ENCODE measurements at regions not wholly inside any gene's neighbourhood (a gene's known extent, or its start where the extent isn't known, plus 50 kb on each side); places are given as distances from the start of the nearest gene placed in this dataset.

DNA sequence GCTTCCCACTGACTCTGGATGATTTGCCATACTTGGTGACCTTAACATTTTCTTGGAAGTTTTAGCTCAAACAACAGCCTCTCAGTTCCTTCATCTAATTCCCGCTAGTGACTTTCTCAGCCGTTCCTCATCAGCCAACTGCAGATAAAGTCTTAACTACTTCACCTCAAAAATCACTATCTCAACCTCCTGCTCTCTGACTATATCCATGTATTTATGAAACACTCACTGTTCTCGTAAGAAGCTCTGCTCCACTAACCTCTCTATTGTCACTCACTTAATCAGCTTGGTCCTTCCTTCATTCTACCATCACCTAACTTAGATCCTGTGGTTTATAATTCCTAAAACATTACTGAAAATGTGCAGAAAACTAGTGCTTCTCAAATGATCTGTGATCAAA is 1551.6 kb downstream of the MRPL39 start:
- Histone ChIP-seq H3K18ac (ENCODE audit: low read depth in 1 of 2, low read length in 2 of 2) (no peak overlapping the region), H3K27me3 (ENCODE audit: control insufficient read depth in 1 of 2, insufficient read depth in 1 of 2, low read length in 2 of 2) (no peaks in the 10 kb centered on the region), H4K8ac (ENCODE audit: low read length) (no peak overlapping the region), H2BK5ac (ENCODE audit: low read depth, low read length, poor library complexity, severe bottlenecking) (no peak overlapping the region), H3K4me1 (ENCODE audit: control insufficient read depth, insufficient read depth, low read depth, low read length) (no peaks in the 10 kb centered on the region), H3K9me3 (ENCODE audit: control insufficient read depth, low read length) (no peaks in the 10 kb centered on the region), H3K23ac (ENCODE audit: low read length in 2 of 2) (no peak overlapping the region), H4K91ac (ENCODE audit: low read length) (no peak overlapping the region), H3K14ac (ENCODE audit: low read length in 2 of 2) (no peak overlapping the region), H3K4me2 (ENCODE audit: low read length, poor library complexity, severe bottlenecking) (no peak overlapping the region), H3K79me1 (replicated peaks; ENCODE audit: low read length, poor library complexity, severe bottlenecking) (no peaks in the 10 kb centered on the region), H2BK15ac (ENCODE audit: low read depth, poor library complexity, severe bottlenecking) (no peak overlapping the region), H3K4ac (ENCODE audit: low read depth in 1 of 2, low read length in 2 of 2) (no peak overlapping the region), H2BK120ac (ENCODE audit: low read depth, low read length) (no peak overlapping the region), H3K27ac (ENCODE audit: low read length, poor library complexity, severe bottlenecking) (no peak overlapping the region), H3K36me3 (ENCODE audit: control insufficient read depth in 1 of 2, insufficient read depth in 2 of 2, low read depth in 1 of 2, low read length in 2 of 2) (no peaks in the 10 kb centered on the region), H3K9ac (ENCODE audit: low read length) (no peak overlapping the region), H2AK5ac (ENCODE audit: low read length, severe bottlenecking) (no peak overlapping the region), H2BK12ac (ENCODE audit: low read length in 2 of 2) (no peak overlapping the region), H3K4me3 (ENCODE audit: insufficient read depth in 1 of 2, low read depth in 1 of 2, low read length in 2 of 2) (no peak overlapping the region), H2AFZ (ENCODE audit: low read depth, low read length) (no peak overlapping the region)
- WGBS, result 77% methylated on average over 3 of the region's 3 CpGs
- no peak for DNase-seq

DNA sequence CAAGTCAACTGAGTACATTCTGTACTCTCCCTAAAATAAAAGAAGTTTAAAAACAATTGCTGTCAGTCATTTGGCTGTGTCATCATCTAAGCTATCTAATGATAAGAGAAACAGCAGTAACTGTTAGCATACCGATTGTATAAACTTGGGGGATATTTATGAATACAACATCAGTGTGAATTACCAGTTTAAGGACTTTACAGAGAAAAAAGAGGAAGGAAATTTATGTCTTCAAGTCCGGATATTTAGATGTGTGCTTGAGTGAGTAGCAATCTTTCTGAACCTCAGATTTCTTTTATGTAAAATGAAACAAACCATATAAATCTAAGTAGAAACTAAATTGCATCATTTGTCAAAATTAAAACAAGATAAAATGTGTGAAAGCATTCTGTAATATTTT is 1557.0 kb downstream of the MRPL39 start:
- Histone ChIP-seq H3K36me3 (ENCODE audit: control insufficient read depth in 1 of 2, insufficient read depth in 2 of 2, low read depth in 1 of 2, low read length in 2 of 2) (no peaks in the 10 kb centered on the region), H3K79me1 (replicated peaks; ENCODE audit: low read length, poor library complexity, severe bottlenecking) (no peaks in the 10 kb centered on the region), H2AK5ac (ENCODE audit: low read length, severe bottlenecking) (no peak overlapping the region), H3K9me3 (ENCODE audit: control insufficient read depth, low read length) (no peaks in the 10 kb centered on the region), H4K8ac (ENCODE audit: low read length) (no peak overlapping the region), H2BK5ac (ENCODE audit: low read depth, low read length, poor library complexity, severe bottlenecking) (no peak overlapping the region), H3K4me3 (ENCODE audit: insufficient read depth in 1 of 2, low read depth in 1 of 2, low read length in 2 of 2) (no peak overlapping the region), H3K9ac (ENCODE audit: low read length) (no peak overlapping the region), H2BK15ac (ENCODE audit: low read depth, poor library complexity, severe bottlenecking) (no peak overlapping the region), H3K18ac (ENCODE audit: low read depth in 1 of 2, low read length in 2 of 2) (no peak overlapping the region), H3K27me3 (ENCODE audit: control insufficient read depth in 1 of 2, insufficient read depth in 1 of 2, low read length in 2 of 2) (no peaks in the 10 kb centered on the region), H3K14ac (ENCODE audit: low read length in 2 of 2) (no peak overlapping the region), H2BK120ac (ENCODE audit: low read depth, low read length) (no peak overlapping the region), H3K4ac (ENCODE audit: low read depth in 1 of 2, low read length in 2 of 2) (no peak overlapping the region), H3K4me1 (ENCODE audit: control insufficient read depth, insufficient read depth, low read depth, low read length) (no peaks in the 10 kb centered on the region), H3K27ac (ENCODE audit: low read length, poor library complexity, severe bottlenecking) (no peak overlapping the region), H2AFZ (ENCODE audit: low read depth, low read length) (no peak overlapping the region), H2BK12ac (ENCODE audit: low read length in 2 of 2) (no peak overlapping the region), H4K91ac (ENCODE audit: low read length) (no peak overlapping the region), H3K4me2 (ENCODE audit: low read length, poor library complexity, severe bottlenecking) (no peak overlapping the region), H3K23ac (ENCODE audit: low read length in 2 of 2) (no peak overlapping the region)
- DNase-seq, result no peak
- 50% methylated on average over 1 of the region's 2 CpGs for WGBS

DNA sequence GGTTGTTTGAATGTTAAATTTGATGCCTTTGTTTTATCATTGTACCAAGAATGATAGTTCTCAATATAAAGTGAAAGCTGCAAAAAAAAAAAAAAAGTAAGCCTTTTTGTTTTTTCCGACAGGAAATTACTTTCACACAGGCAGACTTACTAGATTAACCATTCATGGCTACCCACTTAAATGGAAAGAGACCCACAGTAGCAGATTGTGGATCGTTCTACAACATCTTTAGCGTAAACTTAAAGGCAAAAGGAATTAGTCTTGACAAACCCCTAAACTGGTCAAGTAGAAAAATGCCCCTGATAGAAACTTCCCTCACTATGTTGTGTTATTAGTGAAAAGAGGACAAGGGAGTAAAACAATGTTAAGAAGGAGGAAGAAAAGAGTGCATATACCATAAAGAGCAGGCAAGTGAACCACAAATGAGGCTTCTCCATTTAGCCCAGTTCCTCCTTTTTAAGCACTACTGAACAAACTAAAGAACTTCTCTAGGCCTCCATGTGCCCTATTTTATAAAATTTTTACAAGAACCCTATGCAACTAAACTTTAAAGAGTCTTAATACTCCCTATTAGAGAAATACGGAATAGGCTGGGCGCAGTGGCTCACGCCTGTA is 1560.3 kb downstream of the MRPL39 start:
- no peak overlapping the region for H2BK120ac ChIP-seq (ENCODE audit: low read depth, low read length)

DNA sequence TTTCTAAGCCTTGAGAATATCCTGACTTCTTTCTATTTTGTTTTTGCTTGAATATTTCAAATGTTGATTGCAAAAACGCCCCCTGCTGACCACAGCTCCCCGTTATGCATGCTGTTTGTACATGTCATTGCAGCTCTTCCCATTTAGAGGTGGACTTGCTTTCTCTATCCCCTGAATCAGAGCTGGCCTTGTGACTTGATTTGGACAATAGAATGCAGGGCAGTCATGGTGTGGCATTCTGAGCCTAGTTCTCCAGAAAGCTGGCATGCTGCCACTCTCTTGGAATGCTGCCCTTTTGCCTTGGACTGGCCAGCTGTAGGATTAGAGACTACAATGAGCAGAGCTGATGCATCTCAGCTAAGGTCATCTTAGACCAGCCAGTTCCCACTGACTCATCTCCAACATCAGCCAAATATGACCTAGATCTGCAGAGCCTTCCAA is 1561.5 kb downstream of the MRPL39 start:
- no peak overlapping the region for H3K18ac ChIP-seq (ENCODE audit: low read depth in 1 of 2, low read length in 2 of 2)
- H3K79me1 ChIP-seq (replicated peaks; ENCODE audit: low read length, poor library complexity, severe bottlenecking), result no peaks in the 10 kb centered on the region
- H3K36me3 ChIP-seq (ENCODE audit: control insufficient read depth in 1 of 2, insufficient read depth in 2 of 2, low read depth in 1 of 2, low read length in 2 of 2), result no peaks in the 10 kb centered on the region
- H2BK120ac ChIP-seq (ENCODE audit: low read depth, low read length), result no peak overlapping the region
- no peak overlapping the region for H3K14ac ChIP-seq (ENCODE audit: low read length in 2 of 2)
- H4K8ac ChIP-seq (ENCODE audit: low read length), result no peak overlapping the region
- no peaks in the 10 kb centered on the region for H3K4me1 ChIP-seq (ENCODE audit: control insufficient read depth, insufficient read depth, low read depth, low read length)
- H3K4me3 ChIP-seq (ENCODE audit: insufficient read depth in 1 of 2, low read depth in 1 of 2, low read length in 2 of 2), result peak overlapping the region in 1 of 2 experiments; percentile 47
- no peak for DNase-seq
- H2AK5ac ChIP-seq (ENCODE audit: low read length, severe bottlenecking), result no peak overlapping the region
- H2BK12ac ChIP-seq (ENCODE audit: low read length in 2 of 2), result no peak overlapping the region
- H2BK15ac ChIP-seq (ENCODE audit: low read depth, poor library complexity, severe bottlenecking), result no peak overlapping the region
- peak overlapping the region; percentile 74 for H3K9ac ChIP-seq (ENCODE audit: low read length)
- H3K4me2 ChIP-seq (ENCODE audit: low read length, poor library complexity, severe bottlenecking), result no peak overlapping the region
- no peak overlapping the region for H3K23ac ChIP-seq (ENCODE audit: low read length in 2 of 2)
- H3K27me3 ChIP-seq (ENCODE audit: control insufficient read depth in 1 of 2, insufficient read depth in 1 of 2, low read length in 2 of 2), result no peaks in the 10 kb centered on the region
- no peak overlapping the region for H3K4ac ChIP-seq (ENCODE audit: low read depth in 1 of 2, low read length in 2 of 2)
- H2AFZ ChIP-seq (ENCODE audit: low read depth, low read length), result no peak overlapping the region
- 31% methylated on average over 2 of the region's 2 CpGs for WGBS
- no peaks in the 10 kb centered on the region for H3K9me3 ChIP-seq (ENCODE audit: control insufficient read depth, low read length)
- no peak overlapping the region for H2BK5ac ChIP-seq (ENCODE audit: low read depth, low read length, poor library complexity, severe bottlenecking)
- H4K91ac ChIP-seq (ENCODE audit: low read length), result no peak overlapping the region
- H3K27ac ChIP-seq (ENCODE audit: low read length, poor library complexity, severe bottlenecking), result no peak overlapping the region

More for the DNA sequence above, 1560.3 kb downstream of the MRPL39 start:
- Histone ChIP-seq H3K14ac (ENCODE audit: low read length in 2 of 2) (no peak overlapping the region), H3K27me3 (ENCODE audit: control insufficient read depth in 1 of 2, insufficient read depth in 1 of 2, low read length in 2 of 2) (no peaks in the 10 kb centered on the region), H3K4me2 (ENCODE audit: low read length, poor library complexity, severe bottlenecking) (no peak overlapping the region), H2BK12ac (ENCODE audit: low read length in 2 of 2) (no peak overlapping the region), H3K9ac (ENCODE audit: low read length) (no peak overlapping the region), H2AFZ (ENCODE audit: low read depth, low read length) (no peak overlapping the region), H3K36me3 (ENCODE audit: control insufficient read depth in 1 of 2, insufficient read depth in 2 of 2, low read depth in 1 of 2, low read length in 2 of 2) (no peaks in the 10 kb centered on the region), H4K8ac (ENCODE audit: low read length) (no peak overlapping the region), H3K18ac (ENCODE audit: low read depth in 1 of 2, low read length in 2 of 2) (no peak overlapping the region), H2BK15ac (ENCODE audit: low read depth, poor library complexity, severe bottlenecking) (no peak overlapping the region), H3K4ac (ENCODE audit: low read depth in 1 of 2, low read length in 2 of 2) (no peak overlapping the region), H4K91ac (ENCODE audit: low read length) (no peak overlapping the region), H3K79me1 (replicated peaks; ENCODE audit: low read length, poor library complexity, severe bottlenecking) (no peaks in the 10 kb centered on the region), H3K9me3 (ENCODE audit: control insufficient read depth, low read length) (no peaks in the 10 kb centered on the region), H2AK5ac (ENCODE audit: low read length, severe bottlenecking) (no peak overlapping the region), H2BK5ac (ENCODE audit: low read depth, low read length, poor library complexity, severe bottlenecking) (no peak overlapping the region), H3K4me1 (ENCODE audit: control insufficient read depth, insufficient read depth, low read depth, low read length) (no peaks in the 10 kb centered on the region), H3K4me3 (ENCODE audit: insufficient read depth in 1 of 2, low read depth in 1 of 2, low read length in 2 of 2) (no peak overlapping the region), H3K23ac (ENCODE audit: low read length in 2 of 2) (no peak overlapping the region), H3K27ac (ENCODE audit: low read length, poor library complexity, severe bottlenecking) (no peak overlapping the region)
- no peak for DNase-seq
- 72% methylated on average over 5 of the region's 6 CpGs for WGBS

All from mesenchymal stem cell (in vitro differentiated cells and primary cell).